Activated CD4-positive, alpha-beta T cell treated with anti-CD3 and anti-CD28 coated beads, Interleukin-2, Interleukin-6, amounts not matched to agents 100 ng/mL and 50 ng/mL, durations not matched to agents 16 hours and 8 hours (primary cell): ENCODE measurements at regions not wholly inside any gene's neighbourhood (a gene's known extent, or its start where the extent isn't known, plus 50 kb on each side); places are given as distances from the start of the nearest gene placed in this dataset.
"Not testable (repeated sequence)": the region's sequence is repeated elsewhere in the genome, so short reads cannot be mapped to it uniquely, and the experiment has no call there.

Source experiments
- DNase-seq: peaks from one replicate; pipeline ENCODE4 v3.0.0-alpha.2; 2020

GRCh38 chrX:76774912-76775311 lies 347.4 kb downstream of the MAGEE1 start:
- DNase-seq: not testable (repeated sequence)

- no peak for DNase-seq
Observed at GRCh38 chrX:76796311-76796710, 368.8 kb downstream of the MAGEE1 start.

- no peak for DNase-seq
Observed at GRCh38 chrX:76802708-76803107, 375.2 kb downstream of the MAGEE1 start.

GRCh38 chrX:76815754-76816153 lies 388.2 kb downstream of the MAGEE1 start:
- DNase-seq: no peak

GRCh38 chrX:76817279-76817678 lies 389.8 kb downstream of the MAGEE1 start:
- DNase-seq: not testable (repeated sequence)

GRCh38 chrX:76821276-76821675 lies 393.8 kb downstream of the MAGEE1 start:
- no peak for DNase-seq

GRCh38 chrX:76827672-76828071 lies 400.2 kb downstream of the MAGEE1 start:
- no peak for DNase-seq

- DNase-seq: not testable (repeated sequence)
Observed at GRCh38 chrX:76840902-76841301, 413.4 kb downstream of the MAGEE1 start.

- peak; percentile 8 for DNase-seq
Observed at GRCh38 chrX:76850851-76851250, 423.3 kb downstream of the MAGEE1 start.

- DNase-seq: no peak
Observed at GRCh38 chrX:76862509-76862908, 435.0 kb downstream of the MAGEE1 start.

- DNase-seq: no peak
Observed at GRCh38 chrX:76893930-76894329, 466.4 kb downstream of the MAGEE1 start.

GRCh38 chrX:76915836-76916235 lies 488.3 kb downstream of the MAGEE1 start:
- DNase-seq: no peak

GRCh38 chrX:76918033-76918432 lies 490.5 kb downstream of the MAGEE1 start:
- no peak for DNase-seq

GRCh38 chrX:76919761-76920160 lies 492.3 kb downstream of the MAGEE1 start:
- DNase-seq: no peak

- DNase-seq: no peak
Observed at GRCh38 chrX:76920607-76921006, 493.1 kb downstream of the MAGEE1 start.

- DNase-seq: no peak
Observed at GRCh38 chrX:76921176-76921575, 493.7 kb downstream of the MAGEE1 start.

GRCh38 chrX:76922100-76922499 lies 494.6 kb downstream of the MAGEE1 start:
- DNase-seq: no peak

- DNase-seq: not testable (repeated sequence)
Observed at GRCh38 chrX:76924616-76925015, 497.1 kb downstream of the MAGEE1 start.

- no peak for DNase-seq
Observed at GRCh38 chrX:76931518-76931917, 504.0 kb downstream of the MAGEE1 start.

GRCh38 chrX:76957485-76957884 lies 489.7 kb upstream of the FGF16 start:
- no peak for DNase-seq

- DNase-seq: peak; percentile 51
Observed at GRCh38 chrX:76971393-76972376, 475.5 kb upstream of the FGF16 start.

GRCh38 chrX:76977452-76977851 lies 469.7 kb upstream of the FGF16 start:
- DNase-seq: no peak

- no peak for DNase-seq
Observed at GRCh38 chrX:76987381-76987780, 459.8 kb upstream of the FGF16 start.

GRCh38 chrX:76996641-76997040 lies 450.5 kb upstream of the FGF16 start:
- no peak for DNase-seq

- DNase-seq: no peak
Observed at GRCh38 chrX:77003530-77003929, 443.7 kb upstream of the FGF16 start.
